A673 (cell line): ENCODE measurements at regions not wholly inside any gene's neighbourhood (a gene's known extent, or its start where the extent isn't known, plus 50 kb on each side); places are given as distances from the start of the nearest gene placed in this dataset.

Experiments
- BruUV-seq: library from RNA; stranded (reverse); fragments of 400-500 nt; replicated peaks from 2 replicates; lab custom pipeline; 2021; lab: Mats Ljungman, UMichigan
- CTCF ChIA-PET: fragments of 300-600 bp; sonication (Branson Sonifier 250); formaldehyde crosslinking; loops from one replicate; lab custom pipeline; 2022; ENCODE audit warnings: antibody characterized with exemption; lab: Charles Lee
- POLR2A ChIA-PET: fragments of 300-600 bp; sonication (Branson Sonifier 250); formaldehyde crosslinking; loops from one replicate; lab custom pipeline; 2022; ENCODE audit warnings: antibody characterized with exemption; ENCODE audit not compliant: low non-redundant PET; lab: Charles Lee
- DNase-seq: peaks from one replicate; pipeline ENCODE4 v3.0.0-alpha.2; 2015; ENCODE audit warnings: low spot score
- H3K27ac ChIP-seq: fragments of 200-600 bp; sonication (generic); 2 replicates; pipeline ENCODE4 v1.5.1; 2016; ENCODE audit warnings: mixed run types, low read depth, mild to moderate bottlenecking, mixed read lengths, antibody characterized with exemption, low read length; ENCODE audit not compliant: poor library complexity, severe bottlenecking
- H3K27me3 ChIP-seq: fragments of 200-600 bp; sonication (generic); replicated peaks from 2 replicates; pipeline ENCODE4 v1.6.1; 2017; ENCODE audit warnings: mixed run types, low read depth, mild to moderate bottlenecking, mixed read lengths, antibody characterized with exemption, low read length; ENCODE audit not compliant: insufficient read depth, poor library complexity
- H3K36me3 ChIP-seq: fragments of 200-600 bp; sonication (generic); 2 replicates; pipeline ENCODE4 v1.6.1; 2016; ENCODE audit warnings: mixed run types, mild to moderate bottlenecking, mixed read lengths, antibody characterized with exemption, low read length; ENCODE audit not compliant: insufficient read depth, poor library complexity, severe bottlenecking
- H3K4me1 ChIP-seq: fragments of 200-600 bp; sonication (generic); 2 replicates; pipeline ENCODE4 v1.6.1; 2017; ENCODE audit warnings: mixed run types, mild to moderate bottlenecking, mixed read lengths, antibody characterized with exemption, low read length; ENCODE audit not compliant: insufficient read depth, poor library complexity, severe bottlenecking
- H3K4me3 ChIP-seq: fragments of 200-600 bp; sonication (generic); 2 replicates; pipeline ENCODE4 v1.5.1; 2016; ENCODE audit warnings: low read depth, mixed run types, mild to moderate bottlenecking, mixed read lengths, low read length; ENCODE audit not compliant: poor library complexity, severe bottlenecking
- H3K9me3 ChIP-seq: fragments of 200-600 bp; sonication (generic); 2 replicates; pipeline ENCODE4 v1.6.1; 2016; ENCODE audit warnings: mixed run types, low read depth, mild to moderate bottlenecking, mixed read lengths, antibody characterized with exemption, low read length; ENCODE audit not compliant: poor library complexity, severe bottlenecking
- EZH2 ChIP-seq: fragments of 200-600 bp; sonication (generic); IDR thresholded peaks from 2 replicates; pipeline ENCODE4 v1.6.1; 2017; ENCODE audit warnings: borderline replicate concordance, low read depth, mild to moderate bottlenecking, mixed read lengths, antibody characterized with exemption, low read length; ENCODE audit not compliant: poor library complexity, severe bottlenecking
- intact Hi-C: fragments of 100-400 bp; cut with micrococcal nuclease; formaldehyde crosslinking; loops from one replicate; pipeline ENCODE4 v1.10.0; 2022; ENCODE audit not compliant: unreplicated experiment
- TF ChIP-seq, protein P1 (sequence below): fragments of 300-800, 200-600 bp; sonication (generic); conservative IDR thresholded peaks from 2 replicates; pipeline ENCODE4 v1.5.1; 2017; ENCODE audit warnings: low read depth, mild to moderate bottlenecking, antibody characterized with exemption, low read length, moderate library complexity, mixed read lengths

- no peak for DNase-seq
- no peak overlapping the region for H3K27ac ChIP-seq
Measured at GRCh38 chr4:42313872-42314271, 83.4 kb upstream of the SHISA3 start.

DNA sequence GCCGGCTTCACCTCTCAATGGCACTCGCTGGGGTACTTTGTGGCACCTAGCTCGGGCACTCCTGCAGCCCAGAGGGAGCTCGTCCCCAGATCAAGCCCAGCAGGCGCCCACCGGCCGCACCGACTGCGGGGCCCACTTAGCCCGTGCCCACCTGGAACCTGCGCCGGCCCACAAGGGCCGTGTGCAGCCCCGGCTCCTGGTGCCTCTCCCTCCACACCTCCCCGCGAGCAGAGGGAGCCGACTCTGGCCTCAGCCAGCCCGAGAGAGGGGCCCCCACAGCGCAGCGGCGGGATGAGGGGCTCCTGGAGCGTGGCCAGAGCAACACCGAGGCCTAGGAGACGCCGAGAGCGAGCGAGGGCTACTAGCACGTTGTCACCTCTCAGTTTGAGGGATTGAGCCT, 82.1 kb upstream of the SHISA3 start:
- no peak for DNase-seq
- no peak overlapping the region for H3K4me3 ChIP-seq
- intact Hi-C loops, result no loop called here
- no peaks in the 10 kb centered on the region for H3K36me3 ChIP-seq
- H3K27ac ChIP-seq, result no peak overlapping the region
- no peak for TF ChIP-seq EZH2
- TF ChIP-seq, protein P1, sequence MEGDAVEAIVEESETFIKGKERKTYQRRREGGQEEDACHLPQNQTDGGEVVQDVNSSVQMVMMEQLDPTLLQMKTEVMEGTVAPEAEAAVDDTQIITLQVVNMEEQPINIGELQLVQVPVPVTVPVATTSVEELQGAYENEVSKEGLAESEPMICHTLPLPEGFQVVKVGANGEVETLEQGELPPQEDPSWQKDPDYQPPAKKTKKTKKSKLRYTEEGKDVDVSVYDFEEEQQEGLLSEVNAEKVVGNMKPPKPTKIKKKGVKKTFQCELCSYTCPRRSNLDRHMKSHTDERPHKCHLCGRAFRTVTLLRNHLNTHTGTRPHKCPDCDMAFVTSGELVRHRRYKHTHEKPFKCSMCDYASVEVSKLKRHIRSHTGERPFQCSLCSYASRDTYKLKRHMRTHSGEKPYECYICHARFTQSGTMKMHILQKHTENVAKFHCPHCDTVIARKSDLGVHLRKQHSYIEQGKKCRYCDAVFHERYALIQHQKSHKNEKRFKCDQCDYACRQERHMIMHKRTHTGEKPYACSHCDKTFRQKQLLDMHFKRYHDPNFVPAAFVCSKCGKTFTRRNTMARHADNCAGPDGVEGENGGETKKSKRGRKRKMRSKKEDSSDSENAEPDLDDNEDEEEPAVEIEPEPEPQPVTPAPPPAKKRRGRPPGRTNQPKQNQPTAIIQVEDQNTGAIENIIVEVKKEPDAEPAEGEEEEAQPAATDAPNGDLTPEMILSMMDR, result no peak
- no TSS peak for BruUV-seq
- ChIA-PET POLR2A (no interaction called here), CTCF (no interaction called here)
- H3K9me3 ChIP-seq, result no peaks in the 10 kb centered on the region
- no peaks in the 10 kb centered on the region for H3K4me1 ChIP-seq
- H3K27me3 ChIP-seq, result no peaks in the 10 kb centered on the region

More at GRCh38 chr4:42313872-42314271, 83.4 kb upstream of the SHISA3 start:
- no TSS peak for BruUV-seq
- TF ChIP-seq EZH2, result no peak
- TF ChIP-seq, protein P1, result no peak
- ChIA-PET CTCF (no interaction called here), POLR2A (no interaction called here)
- no peak overlapping the region for H3K4me3 ChIP-seq
- H3K9me3 ChIP-seq, result no peaks in the 10 kb centered on the region
- H3K27me3 ChIP-seq, result no peaks in the 10 kb centered on the region
- intact Hi-C loops, result no loop called here
- no peaks in the 10 kb centered on the region for H3K36me3 ChIP-seq
- H3K4me1 ChIP-seq, result no peaks in the 10 kb centered on the region

DNA sequence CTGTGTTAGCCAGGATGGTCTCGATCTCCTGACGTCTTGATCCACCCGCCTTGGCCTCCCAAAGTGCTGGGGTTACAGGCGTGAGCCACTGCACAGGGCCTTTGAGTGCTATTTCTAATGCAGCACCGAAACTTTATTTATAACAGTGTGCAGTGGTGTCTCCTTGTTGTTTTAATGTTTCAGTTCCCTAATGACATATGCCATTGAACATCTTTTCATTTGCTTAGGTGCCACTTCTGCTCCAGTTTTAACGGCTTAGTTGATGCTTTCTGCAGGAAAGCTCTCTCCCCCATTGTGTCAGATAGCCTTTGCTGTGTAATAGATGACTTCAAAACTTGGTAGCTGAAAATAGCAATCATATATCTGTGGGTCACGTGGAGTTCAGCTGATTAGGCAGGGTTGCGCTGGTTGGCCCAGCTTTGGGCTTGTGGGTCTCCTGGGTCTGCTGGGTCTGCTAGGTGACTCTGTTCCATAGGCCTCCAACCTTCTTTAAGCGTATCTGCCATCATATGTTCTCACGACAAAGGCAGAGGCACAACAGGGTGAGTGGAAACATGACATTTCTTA, 76.4 kb upstream of the SHISA3 start:
- intact Hi-C loops, result no loop called here
- no TSS peak for BruUV-seq
- POLR2A ChIA-PET, result no interaction called here

More for the DNA sequence above, 76.4 kb upstream of the SHISA3 start:
- Histone ChIP-seq H3K4me3 (no peak overlapping the region), H3K36me3 (no peaks in the 10 kb centered on the region), H3K27me3 (no peaks in the 10 kb centered on the region), H3K27ac (no peak overlapping the region), H3K9me3 (no peaks in the 10 kb centered on the region), H3K4me1 (no peaks in the 10 kb centered on the region)
- TF ChIP-seq, protein P1, result no peak
- TF ChIP-seq EZH2, result no peak
- CTCF ChIA-PET, result no interaction called here
- no peak for DNase-seq
